Activated effector memory CD4-positive, alpha-beta T cell treated with Interleukin-2 at 50 U/mL for 16 hours (primary cell): ENCODE measurements at regions not wholly inside any gene's neighbourhood (a gene's known extent, or its start where the extent isn't known, plus 50 kb on each side); places are given as distances from the start of the nearest gene placed in this dataset.

Source experiments
- DNase-seq: peaks from one replicate; pipeline ENCODE4 v3.0.0-alpha.2; 2020

DNA sequence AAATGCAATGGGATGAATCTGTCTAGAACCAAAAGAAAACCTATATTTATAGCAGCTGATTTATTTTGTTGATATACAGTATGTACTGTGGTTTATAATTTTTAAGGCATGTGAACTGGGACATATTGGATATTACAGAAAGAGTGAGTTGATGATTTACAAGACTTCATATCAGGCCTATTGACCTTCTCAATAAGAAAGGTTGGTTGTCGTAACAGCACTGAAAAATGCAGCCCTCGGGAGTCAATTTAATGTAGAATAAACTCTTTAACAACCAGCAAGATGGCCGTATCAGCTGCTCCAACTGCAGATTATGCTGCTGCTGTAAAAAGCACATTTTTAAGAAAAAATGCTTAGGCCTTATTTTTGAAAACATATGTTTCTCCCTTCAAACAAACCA is 407.3 kb downstream of the GXYLT1 start:
- DNase-seq = no peak

DNA sequence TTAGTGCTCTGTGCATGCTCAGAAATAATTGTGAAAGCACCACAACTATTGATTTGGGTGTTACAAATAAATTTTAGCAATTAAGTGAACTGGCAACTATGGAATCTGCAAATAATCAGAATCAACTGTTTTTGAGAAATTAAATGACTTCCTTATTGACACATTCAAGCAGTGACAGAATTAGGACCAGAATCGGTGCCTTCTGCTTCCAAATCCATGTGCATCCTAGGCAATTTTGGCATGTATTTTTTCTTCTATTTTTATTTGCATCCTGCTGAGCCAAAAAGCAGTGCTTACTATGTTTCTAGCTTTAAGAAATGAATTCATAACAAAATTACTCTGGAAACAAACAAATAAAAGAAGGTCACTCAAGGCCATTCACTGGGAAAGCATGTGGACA is 408.2 kb downstream of the GXYLT1 start:
- no peak for DNase-seq

DNA sequence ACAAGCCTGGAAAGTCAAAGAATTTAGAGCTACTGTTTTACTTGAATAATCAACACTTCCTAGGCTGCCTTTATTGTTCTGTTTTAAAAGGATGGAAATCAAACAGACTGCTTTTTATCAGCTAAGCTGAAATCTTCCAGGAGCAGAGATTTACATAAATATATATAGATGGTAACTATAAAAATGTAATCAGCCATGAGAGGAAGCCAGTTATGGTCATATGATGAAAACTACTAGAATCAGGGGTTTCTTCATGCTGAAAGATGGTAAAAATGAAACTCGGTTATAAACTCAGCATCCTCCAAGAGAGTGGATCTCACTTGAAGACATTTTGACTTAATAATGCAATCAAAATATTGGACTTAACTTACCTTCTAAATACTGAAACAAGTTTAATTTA is 413.0 kb downstream of the GXYLT1 start:
- no peak for DNase-seq

DNA sequence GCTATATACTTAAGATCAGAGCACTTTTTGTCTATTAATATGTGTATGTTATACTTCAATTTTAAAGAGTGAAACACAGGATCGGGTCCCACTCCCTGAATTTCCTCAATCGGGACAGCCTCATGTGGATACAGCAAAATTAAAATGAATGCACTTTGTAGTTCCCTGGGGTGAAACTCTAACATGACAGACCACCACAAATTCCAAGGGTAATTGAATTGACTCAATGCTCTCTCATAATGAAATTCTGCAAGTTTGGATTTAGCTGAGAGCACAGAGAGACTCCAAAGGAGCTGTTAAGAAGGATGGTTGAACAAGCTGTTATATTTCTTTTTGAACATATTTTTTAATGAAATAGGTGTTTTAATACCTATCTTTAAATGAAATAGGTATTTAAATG is 413.6 kb downstream of the GXYLT1 start:
- no peak for DNase-seq

DNA sequence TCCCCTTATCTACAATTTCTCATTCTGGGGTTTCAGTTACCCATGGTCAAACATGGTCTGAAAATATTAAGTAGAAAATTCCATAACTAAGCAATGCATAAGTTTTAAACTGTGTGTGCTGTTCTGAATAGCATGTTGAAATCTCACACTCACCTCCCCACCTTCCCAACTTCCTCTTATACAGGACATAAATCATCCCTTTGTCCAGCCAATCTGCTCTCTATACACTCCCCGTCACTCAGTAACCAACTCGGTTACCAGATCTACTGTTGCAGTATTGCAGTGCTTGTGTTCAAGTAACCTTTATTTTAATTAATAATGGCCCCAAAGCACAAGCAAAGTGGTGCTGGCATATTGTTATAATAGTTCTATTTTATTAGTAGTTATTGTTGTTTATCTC is 420.5 kb downstream of the GXYLT1 start:
- DNase-seq = no peak

DNA sequence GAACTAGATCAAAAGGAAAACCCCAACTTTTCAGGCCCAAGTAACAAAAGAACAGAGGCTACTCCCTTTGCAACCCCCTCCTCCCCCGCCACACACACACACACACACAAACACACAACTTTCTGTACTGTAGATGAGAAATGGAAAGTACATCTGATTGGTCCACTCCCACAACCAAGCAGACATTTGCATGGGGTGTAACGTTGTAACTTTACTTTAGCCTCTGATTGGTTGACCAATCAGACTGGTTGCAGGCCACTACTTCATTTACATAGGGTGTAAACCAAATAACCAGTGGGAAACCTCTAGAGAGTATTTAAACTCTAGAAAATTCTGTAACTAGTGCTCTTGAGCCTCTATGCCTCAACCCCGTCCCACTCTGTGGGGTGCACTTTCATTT is 425.5 kb downstream of the GXYLT1 start:
- no peak for DNase-seq

DNA sequence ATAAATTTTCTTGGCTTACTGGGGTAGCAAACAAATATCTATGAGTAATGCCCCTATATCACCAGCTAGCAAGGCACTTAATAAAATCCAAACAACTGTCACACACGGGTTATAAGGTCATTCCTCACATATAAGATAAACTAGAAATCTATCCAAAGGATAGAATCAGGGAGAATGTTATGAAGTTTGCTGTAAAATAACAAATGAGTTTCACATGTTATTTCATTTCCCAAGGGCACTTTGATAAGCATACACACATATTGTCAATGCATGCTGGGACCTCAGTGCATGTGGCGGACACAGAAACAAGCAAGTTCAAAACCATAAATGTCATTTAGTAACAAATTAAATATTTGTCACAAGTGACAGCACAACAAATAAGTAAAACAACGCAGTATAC is 429.4 kb downstream of the GXYLT1 start:
- no peak for DNase-seq

DNA sequence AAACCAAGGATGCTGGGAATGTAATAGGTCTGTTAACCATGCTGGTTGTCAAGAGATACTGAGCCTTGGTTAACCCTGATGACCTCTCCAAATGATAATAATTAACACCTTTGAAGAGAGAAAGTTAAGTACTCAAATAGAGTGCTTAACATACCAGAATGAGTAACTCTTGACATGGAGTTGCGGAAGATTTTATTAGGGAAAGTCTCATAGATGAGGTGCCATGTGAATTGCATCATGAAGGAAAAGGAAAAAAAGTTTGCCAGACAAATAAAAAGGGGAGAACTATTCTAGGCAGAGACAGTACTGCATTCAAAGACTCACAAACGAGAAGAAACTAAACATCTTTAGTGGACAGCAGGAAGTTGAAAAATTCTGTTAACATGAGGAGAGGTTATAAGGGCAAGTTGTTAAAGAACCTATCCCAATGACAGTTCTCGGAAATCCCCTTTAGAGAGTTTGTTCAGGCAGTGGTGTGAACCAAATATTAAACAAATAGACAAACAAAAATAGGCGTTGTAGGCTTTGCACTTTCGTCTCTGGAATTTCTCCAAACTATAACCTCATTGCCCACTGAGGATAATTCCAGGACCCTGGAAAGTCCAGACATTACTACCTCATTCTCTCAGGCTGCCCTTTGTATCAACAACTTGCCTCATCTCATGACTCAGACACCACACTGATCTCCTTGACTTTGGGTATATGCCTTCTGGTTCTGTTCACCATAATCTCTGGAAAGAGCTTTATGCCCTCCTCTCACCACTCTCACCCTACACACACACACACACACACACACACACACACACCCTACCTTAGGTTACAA is 435.0 kb downstream of the GXYLT1 start:
- DNase-seq = no peak

DNA sequence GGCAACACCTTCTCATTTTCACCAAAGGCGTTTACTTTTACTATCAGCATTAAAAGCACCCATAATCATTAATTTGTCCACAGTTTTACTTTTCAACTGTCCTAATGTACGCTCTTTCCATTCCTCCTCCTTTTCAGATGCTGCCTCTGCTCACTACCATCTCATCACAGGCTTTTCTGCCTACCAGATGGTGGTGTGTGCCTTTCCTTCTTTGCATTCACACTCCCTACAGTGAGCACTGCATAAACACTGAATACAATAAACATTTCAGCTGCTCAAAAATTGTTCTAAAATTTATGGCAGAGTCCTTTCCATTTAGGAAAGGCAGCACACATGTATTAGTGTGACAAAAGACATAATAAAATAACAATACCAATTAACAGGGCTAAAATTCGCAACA is 435.7 kb downstream of the GXYLT1 start:
- DNase-seq = no peak

DNA sequence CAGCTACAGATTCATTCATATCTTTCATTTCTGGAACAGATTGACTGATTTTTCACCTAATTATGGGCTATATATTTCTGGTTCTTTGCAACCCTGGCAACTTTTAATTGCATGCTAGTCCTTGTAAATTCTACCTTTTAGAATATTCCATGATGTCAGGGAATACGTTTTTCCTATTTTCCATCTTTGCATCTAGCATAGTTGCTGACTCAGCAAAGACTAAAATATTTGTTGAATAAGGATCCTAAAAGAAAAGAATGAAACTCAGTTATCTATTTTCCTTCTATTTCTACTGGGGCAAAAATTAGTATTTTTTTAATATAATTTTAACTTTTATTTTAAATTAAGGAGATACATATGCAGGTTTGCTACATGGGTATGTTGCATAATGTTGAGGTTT is 438.3 kb downstream of the GXYLT1 start:
- DNase-seq = no peak

DNA sequence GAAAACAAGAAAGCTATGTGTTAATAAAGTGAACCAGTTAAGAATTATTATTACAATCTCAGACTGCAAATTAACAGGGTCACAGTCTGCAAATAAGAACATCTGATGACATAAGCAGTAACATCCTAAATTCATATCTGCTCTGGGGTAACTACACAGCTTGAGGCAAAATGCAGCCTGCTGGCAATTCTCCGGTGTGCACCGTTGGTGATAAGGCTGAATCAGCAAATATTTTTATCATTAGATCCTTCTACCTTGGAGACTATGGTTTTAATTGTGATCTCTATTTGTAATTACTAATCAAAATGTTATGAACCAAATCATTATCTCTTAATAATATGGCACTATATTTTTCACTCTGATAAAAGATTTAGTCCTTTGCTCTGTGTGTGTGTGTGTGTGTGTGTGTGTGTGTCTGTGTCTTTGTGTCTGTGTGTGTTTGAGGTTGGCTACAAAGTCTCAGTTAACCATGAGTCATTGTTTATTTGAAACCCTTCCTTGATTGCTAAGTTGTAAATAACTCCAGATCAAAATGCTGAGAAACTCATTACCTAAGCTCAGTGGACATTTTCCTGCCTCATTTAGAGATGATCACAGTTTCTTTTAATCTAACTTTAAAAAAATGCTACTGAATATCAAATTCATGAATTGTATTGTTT is 442.6 kb downstream of the GXYLT1 start:
- no peak for DNase-seq

DNA sequence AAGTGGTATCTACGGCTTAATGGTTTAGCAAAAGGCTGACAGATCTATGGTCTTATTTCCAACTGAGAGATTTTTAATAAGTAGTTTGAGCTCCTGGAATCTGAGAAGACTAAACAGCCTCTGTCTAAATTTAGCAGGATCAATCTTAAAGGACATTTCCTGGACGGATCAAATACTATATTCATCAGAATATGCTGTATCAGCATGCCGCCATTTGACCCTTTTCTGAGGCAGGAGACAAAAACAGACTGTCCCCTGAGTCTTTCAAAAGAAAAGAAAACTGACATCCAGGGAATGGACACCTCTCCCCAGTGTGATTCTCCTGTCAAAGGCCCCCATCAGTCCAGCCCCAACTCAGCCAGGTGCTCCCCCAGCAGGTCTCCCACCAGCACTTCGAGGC is 443.7 kb downstream of the GXYLT1 start:
- DNase-seq = no peak

DNA sequence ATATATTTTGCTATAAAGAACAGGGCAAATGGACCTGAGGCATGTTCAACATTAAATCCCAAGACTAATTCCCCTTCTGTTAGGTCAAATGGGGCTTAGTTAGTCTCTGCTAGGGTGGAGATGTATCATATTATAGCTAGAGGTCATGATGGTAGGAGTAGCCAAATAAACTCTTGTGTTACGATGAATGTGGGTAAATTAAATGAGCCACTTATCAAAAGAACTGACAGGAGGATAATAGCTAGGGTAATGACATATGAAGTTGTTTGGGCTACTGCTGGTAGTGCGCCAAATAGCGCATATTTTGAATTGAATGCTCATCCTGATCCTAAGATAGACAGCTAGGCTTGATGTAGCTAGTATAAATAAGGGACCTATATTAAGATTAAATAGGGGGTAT is 445.0 kb downstream of the GXYLT1 start:
- no peak for DNase-seq

DNA sequence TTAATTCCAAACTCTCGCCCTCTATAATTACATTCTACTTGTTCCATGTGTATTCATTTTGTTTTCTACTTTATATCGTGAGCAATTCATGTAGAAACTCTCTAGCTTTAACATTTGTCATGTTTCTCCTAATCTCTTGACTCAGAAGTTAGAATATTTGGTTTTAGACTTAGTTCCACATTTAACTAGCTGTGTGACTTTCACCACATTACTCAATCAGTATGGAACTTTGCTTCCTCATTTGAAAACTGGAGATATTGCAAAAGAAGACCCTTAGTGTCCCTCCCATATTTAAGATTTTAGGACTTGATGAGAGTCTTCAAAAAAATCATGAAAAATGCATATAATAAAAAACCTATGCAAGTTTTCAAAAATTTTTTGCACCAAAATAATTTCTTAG is 447.5 kb downstream of the GXYLT1 start:
- no peak for DNase-seq

DNA sequence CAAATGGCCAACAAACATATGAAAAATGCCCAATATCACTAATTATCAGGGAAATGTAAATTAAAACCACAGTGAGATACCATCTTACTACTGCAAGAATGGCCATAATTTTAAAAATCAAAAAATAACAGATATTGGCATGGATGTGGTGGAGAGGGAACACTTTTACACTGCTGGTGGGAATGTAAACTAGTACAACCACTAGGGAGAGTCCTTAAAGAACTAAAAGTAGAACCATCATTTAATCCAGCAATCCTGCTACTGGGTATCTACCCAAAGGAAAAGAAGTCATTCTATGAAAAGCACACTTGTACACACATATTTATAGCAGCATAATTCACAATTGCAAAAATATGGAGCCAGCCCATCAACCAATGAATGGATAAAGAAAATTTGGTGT is 459.7 kb downstream of the GXYLT1 start:
- no peak for DNase-seq

DNA sequence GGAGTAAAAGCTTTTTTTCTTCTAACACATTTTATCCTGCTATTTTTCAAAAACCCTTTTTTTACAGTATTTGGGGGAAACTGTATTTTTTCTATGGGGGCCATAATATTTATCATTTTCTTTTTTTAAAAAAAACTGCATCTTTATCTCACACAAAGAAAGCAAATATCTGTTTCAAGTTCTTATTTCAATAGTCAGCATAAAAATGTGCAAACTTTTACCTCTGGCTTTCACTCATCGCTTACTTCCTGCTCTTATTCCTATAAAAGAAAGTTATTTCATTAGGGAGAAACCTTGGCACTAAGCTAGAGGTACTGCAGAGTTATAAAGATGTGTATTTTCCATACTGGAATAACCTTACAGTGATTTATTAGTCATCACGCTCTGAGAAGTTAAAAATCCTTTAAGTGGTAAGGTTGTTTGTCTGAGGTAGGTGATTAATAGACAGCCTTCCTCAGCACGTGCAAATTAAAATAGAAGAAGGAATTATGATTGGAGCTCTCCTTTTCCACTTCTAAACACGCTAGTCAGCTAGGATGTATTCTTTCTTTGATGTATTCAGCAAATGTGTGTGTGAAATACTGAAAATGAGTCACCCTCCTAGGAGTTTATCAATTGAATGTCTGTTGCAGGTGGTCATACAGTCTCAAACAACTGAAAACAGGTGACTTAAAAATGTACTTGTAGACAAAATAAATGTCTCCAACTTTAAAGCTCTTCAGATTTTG is 461.0 kb downstream of the GXYLT1 start:
- no peak for DNase-seq

DNA sequence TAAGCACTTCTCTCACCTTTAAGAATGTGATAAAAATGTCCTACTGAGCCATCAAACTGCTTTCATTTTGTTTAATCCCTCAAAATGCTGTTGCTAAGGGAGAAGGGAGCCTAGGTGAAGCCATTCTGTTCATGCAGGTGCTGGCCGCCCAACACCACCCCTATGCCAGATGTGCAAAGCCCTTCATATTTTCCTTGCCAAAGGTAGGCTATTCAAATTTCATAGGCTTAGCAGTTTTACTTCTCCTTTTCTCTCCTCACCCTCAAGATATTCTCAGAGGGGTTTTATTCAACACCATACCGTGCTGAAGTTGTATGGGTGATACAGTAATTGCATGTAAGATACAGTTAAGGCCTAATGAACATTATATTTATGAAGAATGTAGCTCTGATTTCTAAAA is 461.7 kb downstream of the GXYLT1 start:
- no peak for DNase-seq

DNA sequence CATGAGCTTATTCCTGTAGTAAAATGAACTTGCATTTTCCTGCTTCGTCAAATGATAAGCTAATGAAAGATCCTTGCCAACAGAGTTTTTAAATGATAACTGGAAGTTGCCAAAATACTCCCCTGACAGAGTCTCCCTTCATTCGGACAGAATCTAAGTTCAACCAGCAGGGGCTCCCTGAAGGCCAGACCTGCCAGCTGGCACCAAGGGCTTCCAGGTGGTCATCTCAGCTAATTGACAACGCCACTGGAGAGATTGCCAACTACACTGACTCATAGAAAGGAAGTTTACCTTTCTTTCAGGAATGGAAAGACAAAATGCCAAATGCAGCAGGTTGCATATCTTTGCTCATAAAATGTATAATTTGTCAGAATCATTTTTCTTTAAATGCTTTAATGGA is 462.8 kb downstream of the GXYLT1 start:
- no peak for DNase-seq

DNA sequence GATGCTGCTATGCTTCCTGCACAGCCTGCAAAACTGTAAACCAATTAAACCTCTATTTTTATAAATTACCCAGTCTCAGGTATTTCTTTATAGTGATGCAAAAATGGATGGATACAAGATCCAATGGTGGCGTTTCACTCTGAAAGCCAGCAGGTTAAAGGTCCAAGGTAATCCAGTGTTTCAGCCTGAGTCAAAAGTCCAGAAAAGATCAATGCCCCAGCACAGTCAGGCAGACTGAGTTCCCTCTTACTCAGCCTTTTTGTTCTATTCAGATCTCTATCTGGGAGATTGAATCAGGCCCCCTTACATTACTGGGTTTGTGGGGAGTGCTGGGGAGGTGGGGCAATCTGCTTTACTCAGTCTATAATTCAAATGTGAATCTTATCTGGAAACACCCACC is 464.5 kb downstream of the GXYLT1 start:
- no peak for DNase-seq

DNA sequence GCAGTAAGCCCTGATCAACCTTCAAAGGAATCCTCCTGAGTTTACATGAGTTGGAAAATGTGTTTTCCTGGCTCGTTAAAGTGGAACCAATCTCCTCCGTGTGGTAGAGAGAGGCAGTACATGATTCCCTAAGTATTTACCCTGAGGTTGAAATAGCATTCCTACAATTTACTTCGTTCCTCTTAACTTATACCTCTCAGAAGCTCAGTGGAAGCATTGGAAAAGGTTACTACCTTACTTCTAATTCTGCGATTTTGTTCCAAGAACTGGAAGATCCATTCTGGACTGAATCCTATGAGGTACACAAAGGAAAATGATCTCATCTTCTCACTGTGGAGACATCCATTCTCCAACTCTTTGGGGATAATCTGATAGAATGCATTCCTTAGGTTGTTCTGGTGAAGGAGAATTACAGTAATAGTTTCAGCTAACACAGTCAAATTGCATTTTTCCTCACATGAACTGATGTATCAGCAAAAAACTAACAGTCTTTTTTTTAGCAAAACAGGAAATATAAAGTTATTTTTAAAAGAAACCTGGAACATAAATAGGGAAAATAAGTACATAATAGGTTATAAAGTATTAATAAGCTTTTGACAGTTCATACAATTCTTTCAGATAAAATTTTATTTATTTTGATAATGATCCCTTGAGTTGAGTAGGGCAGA is 475.6 kb downstream of the PDZRN4 start:
- no peak for DNase-seq

DNA sequence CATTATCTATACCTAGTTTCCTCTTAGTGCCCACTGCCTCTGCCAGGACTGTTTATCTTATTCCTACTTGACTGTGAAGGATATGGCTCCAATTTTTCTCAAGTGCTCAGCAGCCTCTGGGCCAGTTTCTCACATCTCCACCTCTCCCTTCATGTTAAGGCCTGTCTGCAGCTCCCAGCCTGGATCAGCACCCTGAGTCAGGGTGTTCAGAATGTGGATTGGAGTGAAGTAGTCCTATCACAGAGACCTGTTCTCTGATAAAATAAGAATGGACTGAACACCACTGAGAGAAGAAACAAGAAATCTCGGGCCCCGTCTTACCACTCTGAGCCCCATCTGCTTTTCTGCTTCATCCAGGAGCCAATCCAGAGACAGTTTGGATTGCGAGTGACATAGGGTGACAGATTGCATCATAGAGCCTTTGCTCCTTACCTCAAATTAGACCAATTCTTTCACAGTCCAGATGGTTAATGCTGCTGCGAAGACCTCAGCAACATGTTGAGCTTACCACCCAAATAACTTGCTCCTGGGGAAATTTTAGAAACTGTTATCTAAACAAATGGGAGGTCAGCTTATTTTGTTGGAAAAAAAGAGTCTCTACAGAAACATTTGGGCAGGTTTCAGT is 473.1 kb downstream of the PDZRN4 start:
- no peak for DNase-seq

DNA sequence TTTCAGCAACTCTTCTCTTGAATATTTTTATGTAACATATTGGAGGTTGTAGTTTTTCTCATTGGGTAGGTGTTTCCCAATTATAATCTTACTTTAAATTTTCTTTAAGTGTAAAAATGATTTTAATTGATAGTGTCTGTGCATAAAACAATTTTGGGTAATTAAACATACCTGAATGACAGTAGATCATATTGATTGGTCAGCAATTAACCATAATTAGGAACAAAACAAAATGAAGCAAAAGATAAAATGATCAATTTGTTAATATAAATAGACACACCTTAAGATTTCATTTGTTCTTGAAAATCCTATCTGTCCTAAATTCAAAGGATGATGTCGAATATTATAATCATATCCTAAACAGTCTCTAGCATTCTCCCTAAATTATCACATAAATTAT is 468.3 kb downstream of the PDZRN4 start:
- DNase-seq = no peak
